Fibroblast of lung (primary cell): ENCODE measurements at regions not wholly inside any gene's neighbourhood (a gene's known extent, or its start where the extent isn't known, plus 50 kb on each side); places are given as distances from the start of the nearest gene placed in this dataset.

ENCODE experiments used
- EZH2 ChIP-seq: IDR thresholded peaks from 2 replicates; pipeline ENCODE4 v1.5.1; 2012; ENCODE audit warnings: low read length, control low read depth, mild to moderate bottlenecking; ENCODE audit errors: missing control alignments
- TF ChIP-seq, protein P1 (sequence below), 2 donors: IDR thresholded peaks in 1 of 2; conservative IDR thresholded peaks in 1 of 2; 1 replicate in 1 of 2; 2 replicates in 1 of 2; pipeline ENCODE4 v1.5.1; 2011 to 2012; ENCODE audit warnings: low read length in 2 of 2, control low read depth in 1 of 2, inconsistent platforms in 1 of 2, low read depth in 1 of 2, mild to moderate bottlenecking in 1 of 2

DNA sequence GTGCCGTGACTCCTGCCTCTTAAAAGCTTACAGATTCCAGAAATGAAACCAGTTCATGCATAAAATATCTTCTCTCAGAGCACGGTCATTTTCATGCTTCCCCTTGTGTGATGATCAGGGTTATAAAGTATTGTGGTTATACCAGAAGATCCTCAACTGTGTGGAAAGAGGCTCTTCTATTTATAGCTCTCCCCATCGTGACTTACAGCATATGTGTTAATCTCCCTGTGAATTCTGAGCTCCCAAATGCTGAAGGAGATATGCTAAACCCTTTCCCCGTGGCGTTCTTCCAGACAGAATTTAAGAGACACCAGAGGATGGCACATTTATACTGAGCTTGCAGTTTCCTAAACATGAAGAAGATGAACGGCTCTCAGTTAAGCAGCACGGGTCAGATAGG lies 158.8 kb downstream of the CDH26 start:
- TF ChIP-seq, protein P1, sequence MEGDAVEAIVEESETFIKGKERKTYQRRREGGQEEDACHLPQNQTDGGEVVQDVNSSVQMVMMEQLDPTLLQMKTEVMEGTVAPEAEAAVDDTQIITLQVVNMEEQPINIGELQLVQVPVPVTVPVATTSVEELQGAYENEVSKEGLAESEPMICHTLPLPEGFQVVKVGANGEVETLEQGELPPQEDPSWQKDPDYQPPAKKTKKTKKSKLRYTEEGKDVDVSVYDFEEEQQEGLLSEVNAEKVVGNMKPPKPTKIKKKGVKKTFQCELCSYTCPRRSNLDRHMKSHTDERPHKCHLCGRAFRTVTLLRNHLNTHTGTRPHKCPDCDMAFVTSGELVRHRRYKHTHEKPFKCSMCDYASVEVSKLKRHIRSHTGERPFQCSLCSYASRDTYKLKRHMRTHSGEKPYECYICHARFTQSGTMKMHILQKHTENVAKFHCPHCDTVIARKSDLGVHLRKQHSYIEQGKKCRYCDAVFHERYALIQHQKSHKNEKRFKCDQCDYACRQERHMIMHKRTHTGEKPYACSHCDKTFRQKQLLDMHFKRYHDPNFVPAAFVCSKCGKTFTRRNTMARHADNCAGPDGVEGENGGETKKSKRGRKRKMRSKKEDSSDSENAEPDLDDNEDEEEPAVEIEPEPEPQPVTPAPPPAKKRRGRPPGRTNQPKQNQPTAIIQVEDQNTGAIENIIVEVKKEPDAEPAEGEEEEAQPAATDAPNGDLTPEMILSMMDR (conservative IDR thresholded peaks at IDR 0.05 in 1 of 2, IDR thresholded peaks at IDR 0.05 in 1 of 2; ENCODE audit: low read depth in 1 of 2, low read length in 2 of 2): no peak
- no peak for TF ChIP-seq EZH2
